ENCODE measurements at regions not wholly inside any gene's neighbourhood (a gene's known extent, or its start where the extent isn't known, plus 50 kb on each side); places are given as distances from the start of the nearest gene placed in this dataset.

DNA sequence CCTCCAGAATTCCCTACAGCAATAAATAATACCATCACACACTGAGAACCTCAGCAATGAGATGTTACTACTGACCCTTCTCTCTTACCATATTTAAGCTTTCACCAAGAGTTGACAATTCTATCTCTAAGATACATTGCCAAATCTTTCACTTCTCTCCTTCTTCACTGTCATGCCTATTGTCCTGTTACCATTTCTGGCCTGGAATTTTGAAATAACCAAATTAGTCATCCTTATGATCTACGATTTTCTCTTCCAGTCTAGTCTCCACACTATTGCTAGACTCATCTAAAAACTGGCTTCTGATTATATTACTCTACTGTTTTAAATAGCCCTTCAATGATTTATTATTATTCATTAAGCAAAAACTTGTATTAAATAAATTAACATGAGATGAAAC is 656.1 kb upstream of the ADGRL4 start:
- TF ChIP-seq POLR2AphosphoS5 (IDR thresholded peaks at IDR 0.05; ENCODE audit: borderline replicate concordance, low read depth, low read length) (no peak), FOXP2 (optimal IDR thresholded peaks at IDR 0.05; ENCODE audit: control extremely low read depth, extremely low read length, insufficient read depth) (no peak), EZH2 (IDR thresholded peaks at IDR 0.05) (no peak)

All from SK-N-MC (cell line).